ENCODE measurements at regions not wholly inside any gene's neighbourhood (a gene's known extent, or its start where the extent isn't known, plus 50 kb on each side); places are given as distances from the start of the nearest gene placed in this dataset.

GRCh38 chr20:48467622-48468021, 360.2 kb downstream of the PREX1 start:
- TF ChIP-seq CTCF (IDR thresholded peaks at IDR 0.05) (no peak), POLR2A (IDR thresholded peaks at IDR 0.05) (no peak)

Data from body of pancreas (tissue), 4 donors.